Fibroblast of skin of right biceps (primary cell): ENCODE measurements at regions not wholly inside any gene's neighbourhood (a gene's known extent, or its start where the extent isn't known, plus 50 kb on each side); places are given as distances from the start of the nearest gene placed in this dataset.
"Not testable (repeated sequence)": the region's sequence is repeated elsewhere in the genome, so short reads cannot be mapped to it uniquely, and the experiment has no call there.

Experiments
- DNase-seq: peaks from one replicate; pipeline ENCODE4 v3.0.0-alpha.2; 2013

GRCh38 chrX:85808217-85808616, 239.1 kb downstream of the CHM start:
- no peak for DNase-seq

- not testable (repeated sequence) for DNase-seq
Observed at GRCh38 chrX:85772391-85772790, 275.0 kb downstream of the CHM start.

- DNase-seq, result no peak
Observed at GRCh38 chrX:85765651-85766050, 281.7 kb downstream of the CHM start.

- not testable (repeated sequence) for DNase-seq
Observed at GRCh38 chrX:85723025-85723424, 324.3 kb downstream of the CHM start.

GRCh38 chrX:85703233-85703632, 323.8 kb upstream of the POF1B start:
- DNase-seq, result not testable (repeated sequence)

GRCh38 chrX:85698921-85699320, 319.5 kb upstream of the POF1B start:
- no peak for DNase-seq

- no peak for DNase-seq
Observed at GRCh38 chrX:85685843-85686242, 306.4 kb upstream of the POF1B start.

GRCh38 chrX:85666471-85666870, 287.0 kb upstream of the POF1B start:
- DNase-seq, result no peak

- DNase-seq, result not testable (repeated sequence)
Observed at GRCh38 chrX:85663970-85664369, 284.5 kb upstream of the POF1B start.

GRCh38 chrX:85630901-85631300, 251.4 kb upstream of the POF1B start:
- no peak for DNase-seq

GRCh38 chrX:85627363-85627762, 247.9 kb upstream of the POF1B start:
- DNase-seq, result no peak

GRCh38 chrX:85622635-85623034, 243.2 kb upstream of the POF1B start:
- no peak for DNase-seq

GRCh38 chrX:85620466-85620865, 241.0 kb upstream of the POF1B start:
- no peak for DNase-seq

- DNase-seq, result no peak
Observed at GRCh38 chrX:85619962-85620361, 240.5 kb upstream of the POF1B start.

- no peak for DNase-seq
Observed at GRCh38 chrX:85611926-85612325, 232.5 kb upstream of the POF1B start.

- no peak for DNase-seq
Observed at GRCh38 chrX:85592980-85593379, 213.5 kb upstream of the POF1B start.

GRCh38 chrX:85591536-85591935, 212.1 kb upstream of the POF1B start:
- DNase-seq, result no peak

GRCh38 chrX:85590638-85591037, 211.2 kb upstream of the POF1B start:
- DNase-seq, result no peak

GRCh38 chrX:85573801-85574200, 194.3 kb upstream of the POF1B start:
- no peak for DNase-seq

- no peak for DNase-seq
Observed at GRCh38 chrX:85570496-85570895, 191.0 kb upstream of the POF1B start.

- DNase-seq, result no peak
Observed at GRCh38 chrX:85569686-85570085, 190.2 kb upstream of the POF1B start.

- DNase-seq, result no peak
Observed at GRCh38 chrX:85569096-85569495, 189.6 kb upstream of the POF1B start.

GRCh38 chrX:85561231-85561630, 181.8 kb upstream of the POF1B start:
- DNase-seq, result no peak

- DNase-seq, result peak; percentile 0
Observed at GRCh38 chrX:85544609-85545008, 165.1 kb upstream of the POF1B start.

GRCh38 chrX:85543866-85544265, 164.4 kb upstream of the POF1B start:
- DNase-seq, result no peak

- not testable (repeated sequence) for DNase-seq
Observed at GRCh38 chrX:85529141-85529540, 149.7 kb upstream of the POF1B start.
